HCT116 (cell line): ENCODE measurements at regions not wholly inside any gene's neighbourhood (a gene's known extent, or its start where the extent isn't known, plus 50 kb on each side); places are given as distances from the start of the nearest gene placed in this dataset.

ENCODE experiments used
- ATAC-seq: fragments of 200-7000 bp; cut with Tn5 transposase; 2 replicates; pipeline ENCODE4 v1.9.1; 2020; ENCODE audit warnings: mild to moderate bottlenecking, moderate library complexity
- BruUV-seq: library from RNA; stranded (reverse); fragments of 400-500 nt; replicated peaks from 2 replicates; lab custom pipeline; 2021; lab: Mats Ljungman, UMichigan
- CTCF ChIA-PET: fragments of 300-600 bp; sonication (Branson Sonifier 250); formaldehyde crosslinking; loops from one replicate; lab custom pipeline; 2021; ENCODE audit warnings: antibody characterized with exemption; lab: Charles Lee
- POLR2A ChIA-PET: fragments of 300-600, 350-600 bp; sonication (Branson Sonifier 250); formaldehyde crosslinking; loops from one replicate; lab custom pipeline; 2021; ENCODE audit warnings: antibody characterized with exemption; lab: Charles Lee
- RAD21 ChIA-PET, 2 experiments: fragments of 300-600 bp; sonication (Branson Sonifier 250); formaldehyde crosslinking; loops; one replicate each; lab custom pipeline; 2023; ENCODE audit warnings: low total read pairs in 2 of 2; ENCODE audit not compliant: uncharacterized antibody in 2 of 2, unreplicated experiment in 2 of 2, low non-redundant PET in 1 of 2; lab: Charles Lee
- DNase-seq: peaks from one replicate; pipeline ENCODE4 v3.0.0-alpha.2; 2010; ENCODE audit warnings: low read depth, low spot score
- H2AFZ ChIP-seq: fragments of 200-600 bp; shearing (Covaris generic), sonication (generic); 2 replicates; pipeline ENCODE4 v1.6.1; 2017; ENCODE audit warnings: low read depth, mixed run types, mixed read lengths, antibody characterized with exemption, low read length; ENCODE audit not compliant: poor library complexity, severe bottlenecking
- H3K27ac ChIP-seq: 2 replicates; pipeline ENCODE4 v1.5.1; 2012; ENCODE audit warnings: low read depth, low read length
- H3K27me3 ChIP-seq: fragments of 200-600 bp; sonication (generic); 2 replicates; pipeline ENCODE4 v1.6.1; 2016; ENCODE audit warnings: mixed run types, low read length, mixed read lengths; ENCODE audit not compliant: insufficient read depth
- H3K36me3 ChIP-seq, 2 experiments: fragments of 200-500 bp in 1 of 2; fragments of 200-600 bp in 1 of 2; sonication (Bioruptor generic) in 1 of 2; sonication (generic) in 1 of 2; 2 replicates each; pipeline versions ENCODE4 v1.5.1 to v1.6.1; 2014 to 2016; ENCODE audit warnings: low read length in 2 of 2, inconsistent platforms in 1 of 2, mixed read lengths in 1 of 2, mixed run types in 1 of 2; ENCODE audit not compliant: insufficient read depth in 2 of 2, control insufficient read depth in 1 of 2
- H3K4me1 ChIP-seq, 2 experiments: fragments of 200-600 bp in 1 of 2; sonication (generic) in 1 of 2; 2 replicates each; pipeline versions ENCODE4 v1.5.1 to v1.6.1; 2012 to 2017; ENCODE audit warnings: low read length in 2 of 2, inconsistent platforms in 1 of 2, mild to moderate bottlenecking in 1 of 2, mixed read lengths in 1 of 2, mixed run types in 1 of 2, moderate library complexity in 1 of 2; ENCODE audit not compliant: insufficient read depth in 2 of 2, control insufficient read depth in 1 of 2
- H3K4me2 ChIP-seq: fragments of 200-600 bp; sonication (generic); 2 replicates; pipeline ENCODE4 v1.6.1; 2017; ENCODE audit warnings: mixed run types, low read length, mixed read lengths
- H3K4me3 ChIP-seq, 2 experiments: fragments of 200-600 bp in 1 of 2; sonication (generic) in 1 of 2; replicated peaks in 1 of 2; 2 replicates each; pipeline ENCODE4 v1.5.1; 2011 to 2016; ENCODE audit warnings: low read length in 2 of 2, control low read depth in 1 of 2, low read depth in 1 of 2, mild to moderate bottlenecking in 1 of 2, mixed read lengths in 1 of 2, mixed run types in 1 of 2
- H3K79me2 ChIP-seq: fragments of 200-600 bp; sonication (generic); 2 replicates; pipeline ENCODE4 v1.6.1; 2017; ENCODE audit warnings: mild to moderate bottlenecking, mixed run types, low read length, moderate library complexity, mixed read lengths; ENCODE audit not compliant: insufficient read depth
- H3K9ac ChIP-seq: fragments of 200-600 bp; sonication (generic); 2 replicates; pipeline ENCODE4 v1.6.1; 2016; ENCODE audit warnings: low read length, mixed read lengths
- H3K9me2 ChIP-seq: fragments of 200-600 bp; sonication (generic), shearing (Covaris generic); 2 replicates; pipeline ENCODE4 v1.6.1; 2017; ENCODE audit warnings: mixed run types, mild to moderate bottlenecking, moderate library complexity; ENCODE audit not compliant: insufficient read depth
- H3K9me3 ChIP-seq, 2 experiments: fragments of 200-500 bp in 1 of 2; fragments of 200-600 bp in 1 of 2; sonication (Bioruptor generic) in 1 of 2; sonication (generic) in 1 of 2; 2 replicates each; pipeline ENCODE4 v1.6.1; 2014 to 2017; ENCODE audit warnings: low read length in 2 of 2, mixed read lengths in 2 of 2, inconsistent platforms in 1 of 2, low read depth in 1 of 2, mild to moderate bottlenecking in 1 of 2, mixed run types in 1 of 2, moderate library complexity in 1 of 2; ENCODE audit not compliant: control insufficient read depth in 1 of 2, insufficient read depth in 1 of 2
- H4K20me1 ChIP-seq: fragments of 200-600 bp; sonication (generic), shearing (Covaris generic); 2 replicates; pipeline ENCODE4 v1.6.1; 2017; ENCODE audit warnings: mixed run types, mild to moderate bottlenecking, moderate library complexity; ENCODE audit not compliant: insufficient read depth
- CTCF ChIP-seq, 3 experiments: fragments of 200-600 bp in 1 of 3; sonication (generic) in 1 of 3; IDR thresholded peaks in 2 of 3; conservative IDR thresholded peaks in 1 of 3; 2 replicates each; pipeline ENCODE4 v1.5.1; 2012 to 2017; ENCODE audit warnings: low read depth in 2 of 3, low read length in 2 of 3, antibody characterized with exemption in 1 of 3, borderline replicate concordance in 1 of 3, control low read depth in 1 of 3, mild to moderate bottlenecking in 1 of 3, mixed read lengths in 1 of 3, mixed run types in 1 of 3, moderate library complexity in 1 of 3; ENCODE audit not compliant: insufficient read depth in 1 of 3
- RAD21 ChIP-seq: IDR thresholded peaks from 2 replicates; pipeline ENCODE4 v1.6.1; 2012; ENCODE audit warnings: low read depth, mild to moderate bottlenecking
- SIN3A ChIP-seq: IDR thresholded peaks from 2 replicates; pipeline ENCODE4 v1.6.1; 2012; ENCODE audit warnings: low read depth
- SP1 ChIP-seq: IDR thresholded peaks from 2 replicates; pipeline ENCODE4 v1.6.1; 2012; ENCODE audit warnings: low read depth
- YY1 ChIP-seq: IDR thresholded peaks from 2 replicates; pipeline ENCODE4 v1.6.1; 2011; ENCODE audit warnings: low read length, low read depth, moderate library complexity, mild to moderate bottlenecking; ENCODE audit not compliant: insufficient replicate concordance; ENCODE audit errors: extremely low read depth
- ZNF274 ChIP-seq: fragments of 200-500 bp; sonication (Bioruptor generic); IDR thresholded peaks from 2 replicates; pipeline ENCODE4 v1.6.1; 2014; ENCODE audit warnings: mild to moderate bottlenecking, low read depth, low read length, inconsistent platforms
- intact Hi-C: fragments of 100-400 bp; cut with micrococcal nuclease; formaldehyde crosslinking; loops from 2 replicates; pipeline ENCODE4 v1.10.0; 2022
- TF ChIP-seq, protein P1 (sequence below): IDR thresholded peaks from 2 replicates; pipeline ENCODE4 v1.6.1; 2011; ENCODE audit warnings: mild to moderate bottlenecking, low read length, moderate library complexity; ENCODE audit not compliant: insufficient replicate concordance; ENCODE audit errors: extremely low read depth

DNA sequence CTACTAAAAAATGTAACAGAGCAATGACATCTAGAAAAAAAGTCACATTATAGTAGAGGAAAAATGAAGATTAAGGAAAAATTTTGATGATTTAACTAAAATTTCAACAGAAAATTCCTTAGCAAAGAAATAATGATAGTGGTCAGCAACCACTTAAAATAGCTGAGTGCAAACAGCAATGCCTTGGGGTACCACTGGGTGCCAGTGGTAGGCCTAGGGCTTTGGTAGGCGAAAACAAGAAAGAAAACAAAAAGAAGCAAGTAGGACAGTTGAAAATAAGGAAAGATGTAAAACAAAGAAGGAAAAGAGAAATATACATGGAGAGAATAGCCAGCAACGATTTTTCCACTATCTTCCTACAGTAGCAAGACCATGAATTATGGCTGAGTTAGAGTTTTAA is 313.5 kb upstream of the IRS4 start:
- DNase-seq (no peak), ATAC-seq (0 out of 2 replicates have a peak, but pooled peaks have one; percentile 55)
- H3K27ac ChIP-seq, result no peak overlapping the region
- BruUV-seq, result no TSS peak
- RAD21 ChIA-PET, result no interaction called here
- TF ChIP-seq, protein P1, sequence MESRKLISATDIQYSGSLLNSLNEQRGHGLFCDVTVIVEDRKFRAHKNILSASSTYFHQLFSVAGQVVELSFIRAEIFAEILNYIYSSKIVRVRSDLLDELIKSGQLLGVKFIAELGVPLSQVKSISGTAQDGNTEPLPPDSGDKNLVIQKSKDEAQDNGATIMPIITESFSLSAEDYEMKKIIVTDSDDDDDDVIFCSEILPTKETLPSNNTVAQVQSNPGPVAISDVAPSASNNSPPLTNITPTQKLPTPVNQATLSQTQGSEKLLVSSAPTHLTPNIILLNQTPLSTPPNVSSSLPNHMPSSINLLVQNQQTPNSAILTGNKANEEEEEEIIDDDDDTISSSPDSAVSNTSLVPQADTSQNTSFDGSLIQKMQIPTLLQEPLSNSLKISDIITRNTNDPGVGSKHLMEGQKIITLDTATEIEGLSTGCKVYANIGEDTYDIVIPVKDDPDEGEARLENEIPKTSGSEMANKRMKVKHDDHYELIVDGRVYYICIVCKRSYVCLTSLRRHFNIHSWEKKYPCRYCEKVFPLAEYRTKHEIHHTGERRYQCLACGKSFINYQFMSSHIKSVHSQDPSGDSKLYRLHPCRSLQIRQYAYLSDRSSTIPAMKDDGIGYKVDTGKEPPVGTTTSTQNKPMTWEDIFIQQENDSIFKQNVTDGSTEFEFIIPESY, result no peak
- no peak for TF ChIP-seq YY1
- TF ChIP-seq SP1, result no peak
- TF ChIP-seq CTCF (IDR thresholded peaks at IDR 0.05 in 2 of 3, conservative IDR thresholded peaks at IDR 0.05 in 1 of 3; ENCODE audit: borderline replicate concordance in 1 of 3, insufficient read depth in 1 of 3, low read depth in 2 of 3, low read length in 2 of 3), result peak; percentile 30 to 56 (median 38); a peak in 4 of 6 replicates
- TF ChIP-seq ZNF274, result no peak
- no peak for TF ChIP-seq SIN3A
- peak; percentile 49 for TF ChIP-seq RAD21
- no peak overlapping the region for H2AFZ ChIP-seq
- H3K27me3 ChIP-seq, result no peaks in the 10 kb centered on the region
- H3K4me1 ChIP-seq, result no peaks in the 10 kb centered on the region
- intact Hi-C loops, result loop anchor here (2.0 kb wide), 1 partner anchor 333 kb away; no protein-coding TSS in a partner anchor
- no peaks in the 10 kb centered on the region for H3K9me2 ChIP-seq
- H3K9ac ChIP-seq, result no peak overlapping the region
- H3K79me2 ChIP-seq, result no peaks in the 10 kb centered on the region
- H4K20me1 ChIP-seq, result no peaks in the 10 kb centered on the region
- CTCF ChIA-PET, result interaction anchor here (1.3 kb wide), 1 partner anchor 335 kb away, joined by 9 read pairs; no protein-coding TSS in a partner anchor
- H3K36me3 ChIP-seq, result no peaks in the 10 kb centered on the region
- POLR2A ChIA-PET, result no interaction called here
- H3K4me3 ChIP-seq, result no peak overlapping the region
- no peaks in the 10 kb centered on the region for H3K9me3 ChIP-seq
- H3K4me2 ChIP-seq, result no peak overlapping the region
